ENCODE measurements at regions not wholly inside any gene's neighbourhood (a gene's known extent, or its start where the extent isn't known, plus 50 kb on each side); places are given as distances from the start of the nearest gene placed in this dataset.

GRCh38 chr11:119932828-119933562 is 204.0 kb upstream of the NECTIN1 start:
- DNase-seq (ENCODE audit: low read depth): no peak
- no peak overlapping the region for H3K4me3 ChIP-seq (ENCODE audit: low read depth, low read length)
- TF ChIP-seq CTCF (IDR thresholded peaks at IDR 0.05; ENCODE audit: insufficient read depth, low read depth, low read length): no peak

GRCh38 chr11:119928047-119928446 is 199.0 kb upstream of the NECTIN1 start:
- no peak for DNase-seq (ENCODE audit: low read depth)
- no peak for TF ChIP-seq CTCF (IDR thresholded peaks at IDR 0.05; ENCODE audit: insufficient read depth, low read depth, low read length)
- no peak overlapping the region for H3K4me3 ChIP-seq (ENCODE audit: low read depth, low read length)

GRCh38 chr11:119924017-119924416 is 195.0 kb upstream of the NECTIN1 start:
- H3K4me3 ChIP-seq (ENCODE audit: low read depth, low read length): no peak overlapping the region
- TF ChIP-seq CTCF (IDR thresholded peaks at IDR 0.05; ENCODE audit: insufficient read depth, low read depth, low read length): no peak
- no peak for DNase-seq (ENCODE audit: low read depth)

GRCh38 chr11:119921571-119921970 is 192.6 kb upstream of the NECTIN1 start:
- no peak for DNase-seq (ENCODE audit: low read depth)
- no peak overlapping the region for H3K4me3 ChIP-seq (ENCODE audit: low read depth, low read length)
- TF ChIP-seq CTCF (IDR thresholded peaks at IDR 0.05; ENCODE audit: insufficient read depth, low read depth, low read length): no peak

GRCh38 chr11:119920666-119921387 is 191.8 kb upstream of the NECTIN1 start:
- no peak for TF ChIP-seq CTCF (IDR thresholded peaks at IDR 0.05; ENCODE audit: insufficient read depth, low read depth, low read length)
- no peak overlapping the region for H3K4me3 ChIP-seq (ENCODE audit: low read depth, low read length)
- DNase-seq (ENCODE audit: low read depth): no peak

GRCh38 chr11:119919656-119920055 is 190.7 kb upstream of the NECTIN1 start:
- H3K4me3 ChIP-seq (ENCODE audit: low read depth, low read length): no peak overlapping the region
- no peak for TF ChIP-seq CTCF (IDR thresholded peaks at IDR 0.05; ENCODE audit: insufficient read depth, low read depth, low read length)
- no peak for DNase-seq (ENCODE audit: low read depth)
